H9 (cell line): ENCODE measurements at regions not wholly inside any gene's neighbourhood (a gene's known extent, or its start where the extent isn't known, plus 50 kb on each side); places are given as distances from the start of the nearest gene placed in this dataset.

Experiments
- DNase-seq: peaks from one replicate; pipeline ENCODE4 v3.0.0-alpha.2; 2017
- H2AFZ ChIP-seq: one replicate; pipeline ENCODE4 v1.6.1; 2013; ENCODE audit warnings: mild to moderate bottlenecking, low read length, control low read depth, moderate library complexity
- H2AK5ac ChIP-seq: 2 replicates; pipeline ENCODE4 v1.6.1; 2013; ENCODE audit warnings: low read length, control low read depth, mixed read lengths; ENCODE audit not compliant: insufficient read length
- H2BK120ac ChIP-seq: one replicate; pipeline ENCODE4 v1.6.1; 2013; ENCODE audit warnings: low read depth, mild to moderate bottlenecking, low read length, control low read depth, inconsistent platforms; ENCODE audit not compliant: poor library complexity, severe bottlenecking
- H2BK12ac ChIP-seq: 2 replicates; pipeline ENCODE4 v1.6.1; 2013; ENCODE audit warnings: low read length, control low read depth, mixed read lengths, low read depth; ENCODE audit not compliant: insufficient read length
- H2BK15ac ChIP-seq: 2 replicates; pipeline ENCODE4 v1.6.1; 2013; ENCODE audit warnings: low read depth, low read length, control low read depth
- H2BK20ac ChIP-seq: one replicate; pipeline ENCODE4 v1.6.1; 2013; ENCODE audit warnings: low read depth, mild to moderate bottlenecking, low read length, control low read depth, inconsistent platforms; ENCODE audit not compliant: poor library complexity, severe bottlenecking
- H2BK5ac ChIP-seq: 2 replicates; pipeline ENCODE4 v1.6.1; 2013; ENCODE audit warnings: low read length, control low read depth, mixed read lengths; ENCODE audit not compliant: insufficient read length
- H3K14ac ChIP-seq: 2 replicates; pipeline ENCODE4 v1.6.1; 2013; ENCODE audit warnings: low read length, control low read depth; ENCODE audit not compliant: insufficient read depth
- H3K18ac ChIP-seq: 2 replicates; pipeline ENCODE4 v1.6.1; 2013; ENCODE audit warnings: low read depth, mild to moderate bottlenecking, mixed read lengths, low read length, control low read depth; ENCODE audit not compliant: insufficient read length
- H3K23ac ChIP-seq: 2 replicates; pipeline ENCODE4 v1.6.1; 2013; ENCODE audit warnings: low read length, control low read depth, mixed read lengths, low read depth; ENCODE audit not compliant: insufficient read length
- H3K23me2 ChIP-seq: 2 replicates; pipeline ENCODE4 v1.6.1; 2013; ENCODE audit warnings: low read depth, mild to moderate bottlenecking, mixed read lengths, low read length, control low read depth; ENCODE audit not compliant: insufficient read length, poor library complexity, severe bottlenecking
- H3K27ac ChIP-seq: 2 replicates; pipeline ENCODE4 v1.5.1; 2013; ENCODE audit warnings: low read length, control low read depth, mixed read lengths, low read depth; ENCODE audit not compliant: insufficient read length
- H3K27me3 ChIP-seq: 2 replicates; pipeline ENCODE4 v1.6.1; 2013; ENCODE audit warnings: low read length, control low read depth, inconsistent platforms; ENCODE audit not compliant: insufficient read depth
- H3K4ac ChIP-seq: 2 replicates; pipeline ENCODE4 v1.6.1; 2013; ENCODE audit warnings: low read depth, mild to moderate bottlenecking, control low read depth, inconsistent platforms, low read length, moderate library complexity
- H3K4me1 ChIP-seq: 2 replicates; pipeline ENCODE4 v1.6.1; 2013; ENCODE audit warnings: low read length, control low read depth, inconsistent platforms; ENCODE audit not compliant: insufficient read depth
- H3K4me2 ChIP-seq: 2 replicates; pipeline ENCODE4 v1.6.1; 2013; ENCODE audit warnings: low read length, control low read depth, mixed read lengths; ENCODE audit not compliant: insufficient read length, insufficient read depth
- H3K56ac ChIP-seq: 2 replicates; pipeline ENCODE4 v1.6.1; 2013; ENCODE audit warnings: low read depth, mild to moderate bottlenecking, mixed read lengths, low read length, control low read depth; ENCODE audit not compliant: insufficient read length
- H3K79me1 ChIP-seq: 2 replicates; pipeline ENCODE4 v1.6.1; 2013; ENCODE audit warnings: low read depth, mild to moderate bottlenecking, moderate library complexity, low read length, control low read depth, inconsistent platforms; ENCODE audit not compliant: insufficient read depth, poor library complexity, severe bottlenecking
- H3K79me2 ChIP-seq: 2 replicates; pipeline ENCODE4 v1.6.1; 2013; ENCODE audit warnings: low read length, control low read depth, inconsistent platforms; ENCODE audit not compliant: insufficient read depth
- H3K9ac ChIP-seq: 2 replicates; pipeline ENCODE4 v1.6.1; 2013; ENCODE audit warnings: low read length, control low read depth, mixed read lengths; ENCODE audit not compliant: insufficient read length; ENCODE audit errors: extremely low read depth
- H3K9me3 ChIP-seq: one replicate; pipeline ENCODE4 v1.6.1; 2013; ENCODE audit warnings: low read depth, low read length, inconsistent platforms; ENCODE audit not compliant: control insufficient read depth
- H3T11ph ChIP-seq: one replicate; pipeline ENCODE4 v1.6.1; 2013; ENCODE audit warnings: mild to moderate bottlenecking, low read length, control low read depth, inconsistent platforms
- H4K20me1 ChIP-seq: one replicate; pipeline ENCODE4 v1.6.1; 2013; ENCODE audit not compliant: control insufficient read depth, insufficient read length, insufficient read depth
- H4K5ac ChIP-seq: 2 replicates; pipeline ENCODE4 v1.6.1; 2013; ENCODE audit warnings: low read depth, mild to moderate bottlenecking, mixed read lengths, low read length, control low read depth; ENCODE audit not compliant: insufficient read length
- H4K8ac ChIP-seq: replicated peaks from 2 replicates; pipeline ENCODE4 v1.6.1; 2013; ENCODE audit warnings: low read length, control low read depth, mixed read lengths, low read depth; ENCODE audit not compliant: insufficient read length
- H4K91ac ChIP-seq: 2 replicates; pipeline ENCODE4 v1.6.1; 2013; ENCODE audit warnings: low read depth, mild to moderate bottlenecking, moderate library complexity, mixed read lengths, low read length, control low read depth; ENCODE audit not compliant: insufficient read length
- H3K27ac Mint-ChIP-seq, 3 experiments: 2 replicates in 2 of 3; 3 replicates in 1 of 3; pipeline ENCODE4 v1.8.0; 2020 to 2021; ENCODE audit warnings: mixed read lengths in 3 of 3, mild to moderate bottlenecking in 1 of 3, moderate library complexity in 1 of 3
- H3K27me3 Mint-ChIP-seq: 2 replicates; pipeline ENCODE4 v1.8.0; 2021; ENCODE audit warnings: low read depth, mild to moderate bottlenecking, moderate library complexity, mixed read lengths
- H3K36me3 Mint-ChIP-seq, 3 experiments: 2 replicates in 2 of 3; 3 replicates in 1 of 3; pipeline ENCODE4 v1.8.0; 2020 to 2021; ENCODE audit warnings: low read depth in 3 of 3, mixed read lengths in 3 of 3; ENCODE audit not compliant: insufficient read depth in 1 of 3
- H3K4me1 Mint-ChIP-seq, 2 experiments: 2 replicates each; pipeline ENCODE4 v1.8.0; 2020; ENCODE audit warnings: mixed read lengths in 2 of 2
- H3K4me3 Mint-ChIP-seq, 2 experiments: 2 replicates in 1 of 2; 3 replicates in 1 of 2; pipeline ENCODE4 v1.8.0; 2020 to 2021; ENCODE audit warnings: mild to moderate bottlenecking in 2 of 2, mixed read lengths in 2 of 2, moderate library complexity in 1 of 2
- H3K9me3 Mint-ChIP-seq, 2 experiments: 2 replicates in 1 of 2; 3 replicates in 1 of 2; pipeline ENCODE4 v1.8.0; 2020; ENCODE audit warnings: mild to moderate bottlenecking in 2 of 2, mixed read lengths in 2 of 2, moderate library complexity in 1 of 2
- WGBS: extraction: QIAGEN DNeasy Blood & Tissue Kit; methylation state at CpG from one replicate; pipeline ENCODE4 v1.1.7; 2013; ENCODE audit warnings: missing lambda C conversion rate, low lambda C conversion rate, mixed read lengths; ENCODE audit not compliant: insufficient read length; ENCODE audit errors: extremely low coverage; 5-methylcytosine and 5-hydroxymethylcytosine counted together
- TF ChIP-seq, protein P1 (sequence below): fragments of 200-600 bp; sonication (generic); conservative IDR thresholded peaks from 3 replicates; pipeline ENCODE4 v1.8.0; 2021; ENCODE audit warnings: antibody characterized with exemption, mild to moderate bottlenecking

DNA sequence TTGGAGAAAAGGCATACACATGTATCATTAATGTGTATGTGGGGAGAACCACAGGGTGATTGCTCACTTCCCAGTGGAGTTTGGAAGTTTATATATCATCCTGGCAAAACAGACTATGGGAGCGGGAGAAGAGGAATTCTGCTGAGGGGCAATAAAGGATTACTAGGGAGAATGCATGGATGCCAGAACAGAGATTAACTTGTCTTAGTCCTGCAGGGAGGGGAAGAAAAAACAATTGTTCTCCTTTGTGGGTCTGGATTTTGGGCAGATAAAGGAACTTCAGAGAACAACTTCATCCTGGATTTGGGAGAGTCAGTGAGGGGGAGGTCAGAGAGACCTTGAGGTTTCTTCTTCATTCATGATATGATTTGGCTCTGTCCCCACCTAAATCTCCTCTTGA is 55.9 kb upstream of the SOX13 start:
- Histone ChIP-seq H3K27ac (no peak overlapping the region), H3K9ac (no peak overlapping the region), H3T11ph (no peak overlapping the region), H3K23me2 (no peaks in the 10 kb centered on the region), H3K4me2 (no peak overlapping the region), H3K27me3 (no peaks in the 10 kb centered on the region), H2BK20ac (no peak overlapping the region), H2AFZ (no peak overlapping the region), H2BK15ac (no peak overlapping the region), H2BK5ac (no peak overlapping the region), H2BK12ac (no peak overlapping the region), H4K8ac (no peak overlapping the region), H3K18ac (no peak overlapping the region), H3K79me1 (no peaks in the 10 kb centered on the region), H4K20me1 (no peaks in the 10 kb centered on the region), H2BK120ac (no peak overlapping the region), H3K79me2 (no peaks in the 10 kb centered on the region), H2AK5ac (no peak overlapping the region), H3K56ac (no peak overlapping the region), H3K9me3 (no peaks in the 10 kb centered on the region), H4K91ac (no peak overlapping the region), H4K5ac (no peak overlapping the region), H3K4ac (no peak overlapping the region), H3K23ac (no peak overlapping the region), H3K4me1 (peaks cover 4% of the 10 kb centered on the region; the same call in 1 of the 2 replicates), H3K14ac (no peak overlapping the region)
- H3K4me3 Mint-ChIP-seq: no peak overlapping the region
- H3K27ac Mint-ChIP-seq: no peak overlapping the region; a peak in 1 of 7 replicates
- H3K36me3 Mint-ChIP-seq: peaks cover 0 to 3% (median 0%) of the 10 kb centered on the region in 3 experiments; a peak in 1 of 7 replicates
- WGBS: no CpG with 5 or more reads among the region's 1 CpG
- peaks cover 0 to 2% of the 10 kb centered on the region in 2 experiments; a peak in 2 of 5 replicates for H3K9me3 Mint-ChIP-seq
- H3K27me3 Mint-ChIP-seq: peaks cover 2% of the 10 kb centered on the region; the same call in 1 of the 2 replicates
- DNase-seq: no peak
- TF ChIP-seq, protein P1, sequence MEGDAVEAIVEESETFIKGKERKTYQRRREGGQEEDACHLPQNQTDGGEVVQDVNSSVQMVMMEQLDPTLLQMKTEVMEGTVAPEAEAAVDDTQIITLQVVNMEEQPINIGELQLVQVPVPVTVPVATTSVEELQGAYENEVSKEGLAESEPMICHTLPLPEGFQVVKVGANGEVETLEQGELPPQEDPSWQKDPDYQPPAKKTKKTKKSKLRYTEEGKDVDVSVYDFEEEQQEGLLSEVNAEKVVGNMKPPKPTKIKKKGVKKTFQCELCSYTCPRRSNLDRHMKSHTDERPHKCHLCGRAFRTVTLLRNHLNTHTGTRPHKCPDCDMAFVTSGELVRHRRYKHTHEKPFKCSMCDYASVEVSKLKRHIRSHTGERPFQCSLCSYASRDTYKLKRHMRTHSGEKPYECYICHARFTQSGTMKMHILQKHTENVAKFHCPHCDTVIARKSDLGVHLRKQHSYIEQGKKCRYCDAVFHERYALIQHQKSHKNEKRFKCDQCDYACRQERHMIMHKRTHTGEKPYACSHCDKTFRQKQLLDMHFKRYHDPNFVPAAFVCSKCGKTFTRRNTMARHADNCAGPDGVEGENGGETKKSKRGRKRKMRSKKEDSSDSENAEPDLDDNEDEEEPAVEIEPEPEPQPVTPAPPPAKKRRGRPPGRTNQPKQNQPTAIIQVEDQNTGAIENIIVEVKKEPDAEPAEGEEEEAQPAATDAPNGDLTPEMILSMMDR: no peak
- peaks cover 26 to 33% of the 10 kb centered on the region in 2 experiments for H3K4me1 Mint-ChIP-seq
